GM19455 (cell line): ENCODE measurements at regions not wholly inside any gene's neighbourhood (a gene's known extent, or its start where the extent isn't known, plus 50 kb on each side); places are given as distances from the start of the nearest gene placed in this dataset.
"Not testable (repeated sequence)": the region's sequence is repeated elsewhere in the genome, so short reads cannot be mapped to it uniquely, and the experiment has no call there.

Experiments
- ATAC-seq: cut with Tn5 transposase; IDR thresholded peaks from one replicate; pipeline ENCODE4 v1.9.1; 2021; ENCODE audit not compliant: unreplicated experiment

DNA sequence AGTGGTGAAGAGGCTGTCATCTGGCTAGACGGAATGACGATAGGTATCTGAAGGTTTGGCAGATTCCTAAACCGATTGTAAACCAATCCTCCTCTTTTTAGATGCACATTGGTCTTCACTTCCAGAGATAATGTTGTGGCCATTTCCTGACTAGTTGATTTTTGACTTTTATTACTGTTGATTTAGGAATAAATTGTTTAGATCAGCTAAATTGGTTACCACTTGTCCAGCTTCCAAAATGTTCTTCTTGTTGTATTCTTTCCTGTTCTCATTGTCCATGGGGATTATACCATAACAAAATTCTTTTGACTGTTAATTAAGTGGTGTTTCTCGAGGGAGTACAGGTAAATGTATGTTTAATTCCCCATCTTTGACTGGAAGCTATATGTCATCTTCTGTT is 119.7 kb downstream of the MACROH2A1 start:
- no peak for ATAC-seq

DNA sequence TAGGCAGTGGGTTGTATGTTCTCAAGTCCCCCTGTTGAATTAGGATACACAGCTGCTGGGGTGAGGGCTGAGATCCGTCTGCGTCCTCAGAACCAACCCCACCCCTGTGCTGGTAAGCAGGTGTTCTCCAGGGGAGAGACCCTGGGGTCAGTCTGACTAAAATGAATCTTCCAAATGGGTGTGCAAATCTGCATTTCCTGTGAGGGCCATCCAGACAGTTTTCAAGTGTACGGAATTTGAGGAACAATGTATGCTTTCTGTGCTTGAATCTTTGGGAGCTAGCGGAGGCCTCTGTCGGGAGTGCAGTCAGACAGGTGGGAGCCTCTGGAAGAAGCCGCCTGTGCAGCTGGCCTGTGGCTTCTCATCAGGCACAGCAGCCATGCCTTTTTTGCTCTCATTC is 122.9 kb downstream of the MACROH2A1 start:
- no peak for ATAC-seq

GRCh38 chr5:135273212-135273611 is 125.8 kb downstream of the MACROH2A1 start:
- ATAC-seq: no peak

GRCh38 chr5:135272311-135272805 is 126.7 kb downstream of the MACROH2A1 start:
- ATAC-seq: no peak

DNA sequence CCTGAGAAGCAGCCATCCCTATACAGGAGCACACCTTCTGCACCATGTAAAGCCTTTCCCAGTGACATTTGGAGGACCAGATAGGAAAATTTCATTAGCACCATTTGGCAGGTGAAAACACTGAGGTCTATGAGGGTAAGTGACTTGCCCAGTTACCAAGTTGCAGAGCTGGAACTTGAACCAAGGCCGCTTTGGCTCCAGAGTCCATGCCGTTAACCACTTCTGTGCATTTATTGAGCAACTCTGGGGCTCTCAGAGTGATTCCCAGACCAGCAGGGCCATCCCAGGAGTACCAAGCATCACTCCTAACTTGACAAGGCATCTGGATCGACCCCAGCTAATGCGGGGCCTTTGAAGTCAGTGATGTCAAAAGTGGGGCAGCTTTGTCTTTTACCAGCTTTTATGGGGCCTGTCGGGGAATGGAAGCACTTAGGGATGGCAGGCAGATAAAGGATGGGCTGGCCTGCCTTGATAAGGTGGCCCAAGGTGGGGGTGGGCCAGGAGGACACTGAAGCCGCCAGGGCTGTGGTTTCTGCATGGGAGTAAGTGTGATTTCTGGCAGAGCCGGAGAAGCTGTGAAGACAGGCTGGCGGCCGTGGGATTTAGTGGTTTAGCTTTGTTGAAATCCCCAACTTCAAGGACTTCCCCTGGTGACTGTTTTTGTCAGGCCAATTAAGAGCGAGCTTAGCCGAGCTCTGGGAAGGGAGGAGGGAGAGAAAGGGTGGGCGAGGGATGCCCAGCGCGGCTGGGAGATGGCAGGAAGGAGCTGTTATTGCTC is 127.3 kb downstream of the MACROH2A1 start:
- no peak for ATAC-seq

- ATAC-seq: no peak
Observed at GRCh38 chr5:135269931-135270421, 129.1 kb downstream of the MACROH2A1 start.

GRCh38 chr5:135269199-135269598 is 129.8 kb downstream of the MACROH2A1 start:
- no peak for ATAC-seq

DNA sequence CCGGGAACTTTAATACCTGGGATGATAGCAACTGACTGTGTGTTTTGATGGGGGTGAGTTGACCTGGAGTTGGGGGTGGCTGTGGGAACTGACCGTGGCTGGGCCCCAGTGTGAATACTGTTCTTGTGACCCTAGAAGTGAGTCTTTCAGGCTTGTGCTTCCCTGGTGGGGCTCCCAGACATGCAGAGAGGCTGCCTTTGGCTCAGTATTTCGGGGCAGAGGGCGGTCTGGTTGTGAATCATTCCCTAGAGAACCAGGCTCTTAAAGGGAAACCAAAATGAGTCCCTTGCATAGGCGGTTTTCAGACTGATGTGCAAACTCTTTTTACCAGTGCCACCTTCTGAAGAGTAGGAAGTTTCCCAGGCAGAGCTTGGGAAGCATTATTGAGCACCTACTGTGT is 132.1 kb downstream of the MACROH2A1 start:
- ATAC-seq: no peak

GRCh38 chr5:135266303-135266635 is 132.8 kb downstream of the MACROH2A1 start:
- no peak for ATAC-seq

- ATAC-seq: no peak
Observed at GRCh38 chr5:135265497-135266302, 133.3 kb downstream of the MACROH2A1 start.

DNA sequence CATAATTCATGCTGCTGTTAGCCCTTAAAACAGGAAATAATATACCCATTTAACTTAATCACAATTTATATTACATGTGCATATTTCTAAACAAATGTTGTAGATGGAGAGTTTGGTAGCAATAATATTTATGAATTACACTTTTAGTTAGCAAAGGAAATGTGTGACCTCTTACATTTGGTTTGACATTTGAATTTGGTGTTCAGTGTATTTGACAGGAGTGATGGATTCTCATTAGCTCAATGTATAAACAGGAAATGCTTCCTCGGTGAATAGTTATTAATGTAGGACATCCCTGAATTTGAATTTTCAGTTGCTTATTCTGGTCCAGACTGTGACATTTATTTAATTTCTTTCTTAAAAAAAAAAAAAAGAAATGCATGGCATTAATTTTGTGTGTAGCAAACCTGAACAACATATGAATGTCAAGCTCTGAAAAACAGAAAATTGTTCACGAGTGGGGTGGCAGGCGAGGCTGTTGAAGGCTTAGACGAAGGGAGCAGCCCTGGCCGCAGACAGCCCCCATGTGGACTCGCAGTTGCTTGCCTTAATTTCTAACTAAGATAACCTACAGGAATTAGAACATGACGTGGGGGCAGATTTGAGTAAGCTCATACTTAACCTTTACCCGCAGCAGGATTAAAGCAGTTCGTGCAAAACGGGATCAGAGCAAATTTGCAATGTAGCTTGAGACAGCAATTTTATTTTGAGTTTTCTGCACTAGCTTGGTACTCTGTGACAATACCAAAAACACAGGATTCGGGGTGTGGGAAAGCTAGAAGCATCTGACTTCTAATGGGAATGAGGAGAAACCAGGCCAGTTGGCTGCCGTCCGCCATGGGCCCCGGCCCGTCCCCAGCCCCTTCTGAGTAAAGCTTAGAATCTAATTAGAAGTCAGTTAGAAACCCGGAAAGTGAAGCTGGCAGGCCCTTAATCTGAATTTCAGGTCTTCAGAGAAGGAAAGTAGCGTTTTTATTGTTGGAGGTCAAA is 134.3 kb downstream of the MACROH2A1 start:
- ATAC-seq: no peak

DNA sequence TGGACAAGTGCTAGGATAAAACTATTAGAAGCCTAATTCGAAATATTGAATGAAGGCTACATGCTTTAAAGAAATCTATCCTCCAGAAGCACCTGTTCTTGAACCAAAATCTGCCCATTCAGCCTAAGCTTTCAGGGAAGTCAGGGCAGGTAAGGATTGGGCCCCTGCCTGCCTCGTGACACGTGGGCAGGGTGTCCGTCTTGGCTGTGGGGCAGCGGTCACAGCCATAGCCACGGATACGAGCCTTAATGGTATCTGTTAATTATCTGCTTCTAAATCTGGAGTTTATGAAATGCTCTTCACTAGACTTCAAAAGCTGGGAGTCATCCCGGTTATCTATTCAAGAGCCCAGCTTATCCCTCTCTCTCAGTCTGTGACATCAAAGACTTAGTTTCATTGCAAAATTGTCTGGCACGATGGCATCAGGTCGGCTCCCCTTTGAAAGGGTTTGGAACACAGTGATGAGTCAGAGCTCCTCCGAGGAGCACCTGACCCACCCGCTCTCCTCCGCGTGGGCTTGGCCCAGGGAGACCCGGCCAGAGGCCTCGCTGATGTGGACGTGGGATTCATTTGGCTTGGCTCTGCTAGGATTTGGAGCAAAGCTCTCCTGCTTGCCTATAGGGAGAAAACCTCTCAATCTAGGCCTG is 135.9 kb downstream of the MACROH2A1 start:
- ATAC-seq: no peak

DNA sequence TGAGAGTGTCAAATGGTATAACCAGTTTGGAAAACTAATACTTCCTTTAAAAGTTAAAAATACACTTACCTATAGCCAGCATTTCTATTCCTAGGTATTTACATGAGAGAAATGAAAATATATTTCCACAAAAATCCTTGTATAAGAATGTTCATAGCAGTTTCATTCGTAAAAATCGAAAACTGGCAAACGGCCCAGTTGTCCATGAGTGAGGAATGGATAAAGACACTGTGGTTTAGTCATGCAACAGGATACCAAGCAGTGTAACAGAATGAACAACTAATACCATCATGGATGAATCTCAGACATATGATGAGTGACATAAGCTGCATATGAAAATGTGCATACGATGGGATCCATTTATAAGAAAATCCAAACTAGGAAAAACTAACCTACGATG is 136.7 kb downstream of the MACROH2A1 start:
- ATAC-seq: no peak

- ATAC-seq: not testable (repeated sequence)
Observed at GRCh38 chr5:135260108-135260507, 138.9 kb downstream of the MACROH2A1 start.

- ATAC-seq: no peak
Observed at GRCh38 chr5:135255461-135256178, 143.4 kb downstream of the MACROH2A1 start.

DNA sequence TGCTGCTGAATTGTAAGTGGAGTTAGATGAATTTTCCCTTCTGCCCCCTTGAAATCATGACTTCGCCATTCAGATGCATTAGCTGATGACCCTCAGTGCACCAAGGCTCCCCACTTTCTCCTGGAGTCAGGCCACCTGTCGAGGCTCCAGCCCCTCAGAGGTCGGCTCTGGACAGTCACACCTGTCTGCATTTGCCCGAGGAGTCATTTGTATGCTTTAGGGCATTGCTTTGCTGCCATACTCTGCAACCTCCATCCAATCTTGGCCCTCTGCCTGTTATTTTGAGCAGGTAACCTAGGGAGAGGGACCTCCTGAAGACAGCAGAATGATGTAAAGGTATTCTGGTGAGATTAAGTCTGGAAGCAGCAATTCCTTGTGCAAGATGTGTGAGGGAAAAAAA is 144.8 kb downstream of the MACROH2A1 start:
- no peak for ATAC-seq

DNA sequence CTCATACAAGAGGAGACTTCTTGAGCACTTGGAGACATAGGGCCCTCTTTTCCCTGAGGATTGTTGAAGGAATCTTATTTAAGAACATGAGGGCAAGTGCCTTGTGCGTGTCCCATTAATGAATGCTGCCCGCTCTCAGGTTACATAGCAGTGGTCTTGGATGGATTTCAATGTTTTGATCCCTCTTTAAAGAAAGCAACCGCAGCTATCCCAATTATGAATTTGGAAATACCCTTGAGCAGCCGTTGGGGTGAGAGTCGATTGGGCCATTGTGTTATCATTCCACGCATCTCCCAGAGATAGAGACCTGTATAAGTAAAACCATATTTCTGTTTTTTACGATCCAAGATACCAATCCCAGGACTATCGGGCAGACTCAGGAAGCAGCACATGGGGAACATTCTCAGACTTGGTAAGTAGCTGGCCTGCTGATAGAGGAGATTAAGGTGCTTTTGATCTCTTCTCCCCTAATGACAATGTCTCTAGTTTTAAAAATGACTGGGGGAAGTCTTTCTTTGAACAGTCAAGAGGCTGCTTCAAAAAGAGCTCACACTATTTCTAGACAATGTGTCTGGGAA is 145.3 kb downstream of the MACROH2A1 start:
- ATAC-seq: no peak

DNA sequence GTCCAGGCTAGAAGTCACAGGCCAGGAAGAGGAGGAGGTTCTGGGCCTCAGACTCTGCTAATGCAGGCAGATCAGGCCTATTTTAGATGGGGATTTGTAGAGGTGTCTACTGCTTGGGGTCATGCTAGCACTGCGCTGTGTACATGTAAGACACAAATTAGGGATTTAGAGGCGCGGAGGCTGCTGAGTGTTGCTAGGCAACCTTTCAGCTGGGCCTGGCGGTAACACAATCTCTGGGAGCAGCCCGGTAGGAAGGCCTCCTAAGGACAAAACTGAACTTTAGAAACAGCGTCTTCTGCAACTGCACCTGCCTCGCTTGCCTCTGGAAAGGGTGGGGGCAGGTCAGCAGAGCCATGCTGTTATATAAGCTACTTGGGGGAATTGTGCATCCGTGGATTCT is 147.9 kb downstream of the MACROH2A1 start:
- no peak for ATAC-seq

- no peak for ATAC-seq
Observed at GRCh38 chr5:135250671-135251070, 148.4 kb downstream of the MACROH2A1 start.
